ENCODE measurements at regions not wholly inside any gene's neighbourhood (a gene's known extent, or its start where the extent isn't known, plus 50 kb on each side); places are given as distances from the start of the nearest gene placed in this dataset.

- H3K9me3 ChIP-seq = no peaks in the 10 kb centered on the region
- no peak overlapping the region for H3K4me3 ChIP-seq
- no peaks in the 10 kb centered on the region for H3K27me3 ChIP-seq
- no peaks in the 10 kb centered on the region for H3K4me1 ChIP-seq
- H3K36me3 ChIP-seq = no peaks in the 10 kb centered on the region
- intact Hi-C loops (cut with DNase I; ENCODE audit: low total_unique reads) = no loop called here
- no peak for DNase-seq (ENCODE audit: low spot score in 2 of 2)
- no peak for TF ChIP-seq POLR2A (IDR thresholded peaks at IDR 0.05)
- TF ChIP-seq CTCF (IDR thresholded peaks at IDR 0.05) = no peak
- TF ChIP-seq POLR2AphosphoS5 (IDR thresholded peaks at IDR 0.05) = no peak
- H3K27ac ChIP-seq = no peak overlapping the region
Observed at GRCh38 chr11:97722721-97723120, 1298.0 kb upstream of the CNTN5 start.

- Histone ChIP-seq H3K27ac (no peak overlapping the region), H3K4me3 (no peak overlapping the region), H3K27me3 (no peaks in the 10 kb centered on the region), H3K4me1 (no peaks in the 10 kb centered on the region), H3K36me3 (no peaks in the 10 kb centered on the region), H3K9me3 (no peaks in the 10 kb centered on the region)
- TF ChIP-seq CTCF (IDR thresholded peaks at IDR 0.05) = no peak
- TF ChIP-seq POLR2AphosphoS5 (IDR thresholded peaks at IDR 0.05) = no peak
- TF ChIP-seq POLR2A (IDR thresholded peaks at IDR 0.05) = no peak
- intact Hi-C loops (cut with DNase I; ENCODE audit: low total_unique reads) = no loop called here
- no peak for DNase-seq (ENCODE audit: low spot score in 2 of 2)
Observed at GRCh38 chr11:97729546-97730272, 1291.0 kb upstream of the CNTN5 start.

GRCh38 chr11:97732011-97732632 lies 1288.6 kb upstream of the CNTN5 start:
- TF ChIP-seq POLR2A (IDR thresholded peaks at IDR 0.05) = no peak
- TF ChIP-seq POLR2AphosphoS5 (IDR thresholded peaks at IDR 0.05) = no peak
- TF ChIP-seq CTCF (IDR thresholded peaks at IDR 0.05) = no peak
- Histone ChIP-seq H3K27me3 (no peaks in the 10 kb centered on the region), H3K36me3 (no peaks in the 10 kb centered on the region), H3K4me3 (no peak overlapping the region), H3K27ac (no peak overlapping the region), H3K4me1 (no peaks in the 10 kb centered on the region), H3K9me3 (peaks cover 0 to 7% of the 10 kb centered on the region in 2 donors)
- intact Hi-C loops (cut with DNase I; ENCODE audit: low total_unique reads) = no loop called here
- DNase-seq (ENCODE audit: low spot score in 2 of 2) = no peak

- Histone ChIP-seq H3K9me3 (peaks cover 3 to 7% of the 10 kb centered on the region in 2 donors), H3K4me3 (no peak overlapping the region), H3K27me3 (no peaks in the 10 kb centered on the region), H3K27ac (no peak overlapping the region), H3K4me1 (no peaks in the 10 kb centered on the region), H3K36me3 (no peaks in the 10 kb centered on the region)
- no peak for DNase-seq (ENCODE audit: low spot score in 2 of 2)
- TF ChIP-seq POLR2A (IDR thresholded peaks at IDR 0.05) = no peak
- TF ChIP-seq CTCF (IDR thresholded peaks at IDR 0.05) = no peak
- TF ChIP-seq POLR2AphosphoS5 (IDR thresholded peaks at IDR 0.05) = no peak
- intact Hi-C loops (cut with DNase I; ENCODE audit: low total_unique reads) = no loop called here
Observed at GRCh38 chr11:97738751-97739150, 1282.0 kb upstream of the CNTN5 start.

Data from breast epithelium (tissue), 4 donors.